Skin epidermis (tissue), 12 donors: ENCODE measurements at regions not wholly inside any gene's neighbourhood (a gene's known extent, or its start where the extent isn't known, plus 50 kb on each side); places are given as distances from the start of the nearest gene placed in this dataset.
"Not testable (repeated sequence)": the region's sequence is repeated elsewhere in the genome, so short reads cannot be mapped to it uniquely, and the experiment has no call there.

Source experiments
- H3K27ac ChIP-seq, 21 experiments: fragments of 200-600 bp; sonication (generic) in 11 of 21; one replicate each; pipeline ENCODE4 v1.5.0; 2020; ENCODE audit warnings: mild to moderate bottlenecking in 3 of 21, inconsistent platforms in 2 of 21, moderate library complexity in 2 of 21
- H3K4me3 ChIP-seq, 7 experiments: fragments of 200-600 bp; sonication (generic) in 2 of 7; one replicate each; pipeline ENCODE4 v1.5.0; 2020; ENCODE audit warnings: inconsistent platforms in 2 of 7, mild to moderate bottlenecking in 2 of 7, moderate library complexity in 1 of 7

GRCh38 chr1:187038784-187039183, 210.0 kb downstream of the PLA2G4A start:
- Histone ChIP-seq H3K4me3 (no peak overlapping the region), H3K27ac (no peak overlapping the region)

- H3K4me3 ChIP-seq, result no peak overlapping the region
- H3K27ac ChIP-seq, result no peak overlapping the region
These were observed 212.4 kb downstream of the PLA2G4A start for GRCh38 chr1:187041104-187041503.

GRCh38 chr1:187042538-187042937, 213.8 kb downstream of the PLA2G4A start:
- H3K27ac ChIP-seq, result no peak overlapping the region
- no peak overlapping the region for H3K4me3 ChIP-seq

GRCh38 chr1:187043433-187043832, 214.7 kb downstream of the PLA2G4A start:
- H3K27ac ChIP-seq, H3K4me3 ChIP-seq: not testable (repeated sequence)

GRCh38 chr1:187044411-187044810, 215.7 kb downstream of the PLA2G4A start:
- H3K27ac ChIP-seq, result no peak overlapping the region
- H3K4me3 ChIP-seq, result no peak overlapping the region

- Histone ChIP-seq H3K27ac (no peak overlapping the region), H3K4me3 (no peak overlapping the region)
These were observed 216.6 kb downstream of the PLA2G4A start for GRCh38 chr1:187045371-187045770.

GRCh38 chr1:187046293-187046692, 217.5 kb downstream of the PLA2G4A start:
- Histone ChIP-seq H3K4me3 (no peak overlapping the region), H3K27ac (no peak overlapping the region)

GRCh38 chr1:187047298-187047697, 218.5 kb downstream of the PLA2G4A start:
- H3K27ac ChIP-seq, result no peak overlapping the region
- no peak overlapping the region for H3K4me3 ChIP-seq

GRCh38 chr1:187051618-187052232, 223.0 kb downstream of the PLA2G4A start:
- no peak overlapping the region for H3K4me3 ChIP-seq
- H3K27ac ChIP-seq, result no peak overlapping the region

- no peak overlapping the region for H3K4me3 ChIP-seq
- H3K27ac ChIP-seq, result no peak overlapping the region
These were observed 225.1 kb downstream of the PLA2G4A start for GRCh38 chr1:187053876-187054275.

GRCh38 chr1:187054862-187055757, 226.4 kb downstream of the PLA2G4A start:
- Histone ChIP-seq H3K4me3 (no peak overlapping the region), H3K27ac (no peak overlapping the region)

GRCh38 chr1:187063271-187063670, 234.5 kb downstream of the PLA2G4A start:
- no peak overlapping the region for H3K4me3 ChIP-seq

GRCh38 chr1:187067160-187067559, 238.4 kb downstream of the PLA2G4A start:
- H3K27ac ChIP-seq, result no peak overlapping the region
- H3K4me3 ChIP-seq, result no peak overlapping the region

More at GRCh38 chr1:187063271-187063670, 234.5 kb downstream of the PLA2G4A start:
- H3K27ac ChIP-seq, result no peak overlapping the region

- Histone ChIP-seq H3K4me3 (no peak overlapping the region), H3K27ac (no peak overlapping the region)
These were observed 241.3 kb downstream of the PLA2G4A start for GRCh38 chr1:187070076-187070475.

- Histone ChIP-seq H3K27ac (peak overlapping the region in 5 of 21 experiments; percentile 9 to 50 (median 34)), H3K4me3 (peak overlapping the region; percentile 6 to 35 (median 18))
These were observed 243.7 kb downstream of the PLA2G4A start for GRCh38 chr1:187072262-187073034.

GRCh38 chr1:187073035-187073560, 244.3 kb downstream of the PLA2G4A start:
- Histone ChIP-seq H3K27ac (peak overlapping the region in 4 of 21 experiments; percentile 10 to 50 (median 30)), H3K4me3 (peak overlapping the region; percentile 6 to 35 (median 18))

GRCh38 chr1:187073634-187074245, 245.0 kb downstream of the PLA2G4A start:
- not testable (repeated sequence) for H3K4me3 ChIP-seq, H3K27ac ChIP-seq

GRCh38 chr1:187074445-187075048, 245.8 kb downstream of the PLA2G4A start:
- H3K4me3 ChIP-seq, result no peak overlapping the region
- no peak overlapping the region for H3K27ac ChIP-seq

GRCh38 chr1:187076922-187077321, 248.2 kb downstream of the PLA2G4A start:
- Histone ChIP-seq H3K4me3 (no peak overlapping the region), H3K27ac (no peak overlapping the region)
